ENCODE measurements at regions not wholly inside any gene's neighbourhood (a gene's known extent, or its start where the extent isn't known, plus 50 kb on each side); places are given as distances from the start of the nearest gene placed in this dataset.
"Not testable (repeated sequence)": the region's sequence is repeated elsewhere in the genome, so short reads cannot be mapped to it uniquely, and the experiment has no call there.

GRCh38 chr7:1301054-1301881, 68.6 kb downstream of the UNCX start:
- intact Hi-C loops (cut with micrococcal nuclease; ENCODE audit: unreplicated experiment), result no loop called here
- H3K27me3 ChIP-seq (ENCODE audit: insufficient read depth, low read depth), result peaks cover 94% of the 10 kb centered on the region

GRCh38 chr7:1301882-1302251, 69.2 kb downstream of the UNCX start:
- CTCF ChIA-PET, result no interaction called here

More at GRCh38 chr7:1301054-1301881, 68.6 kb downstream of the UNCX start:
- H3F3A ChIP-seq (ENCODE audit: insufficient read depth, low read depth), result no peaks in the 10 kb centered on the region
- POLR2A ChIA-PET (ENCODE audit: unreplicated experiment), result interaction anchor here (0.6 kb wide), 1 partner anchor 12 kb away, joined by 4 read pairs; no protein-coding TSS in a partner anchor
- TF ChIP-seq EZH2 (IDR thresholded peaks at IDR 0.05; ENCODE audit: low read depth), result no peak
- no peak for TF ChIP-seq CTCF (conservative IDR thresholded peaks at IDR 0.05)
- H4K20me1 ChIP-seq (ENCODE audit: insufficient read depth), result no peaks in the 10 kb centered on the region
- no peaks in the 10 kb centered on the region for H3K79me2 ChIP-seq (ENCODE audit: low read depth)
- CTCF ChIA-PET, result no interaction called here
- no peak overlapping the region for H2AFZ ChIP-seq
- H3K4me2 ChIP-seq, result no peak overlapping the region
- no peaks in the 10 kb centered on the region for H3K36me3 ChIP-seq (ENCODE audit: low read depth)
- no TSS peak for BruUV-seq (replicated peaks)
- no peak overlapping the region for H3K27ac ChIP-seq
- no peaks in the 10 kb centered on the region for H3K4me1 ChIP-seq (replicated peaks; ENCODE audit: insufficient read depth)
- no peak overlapping the region for H3K4me3 ChIP-seq
- DNase-seq, result no peak
- H3K9me2 ChIP-seq (ENCODE audit: insufficient read depth), result no peaks in the 10 kb centered on the region
- no peaks in the 10 kb centered on the region for H3K9me3 ChIP-seq (ENCODE audit: insufficient read depth, low read depth)

GRCh38 chr7:1302936-1303335, 70.3 kb downstream of the UNCX start:
- Histone ChIP-seq H2AFZ (no peak overlapping the region), H3K27me3 (ENCODE audit: insufficient read depth, low read depth) (peaks cover 92% of the 10 kb centered on the region), H3K4me2 (no peak overlapping the region), H3K9me2 (ENCODE audit: insufficient read depth) (no peaks in the 10 kb centered on the region), H3K9me3 (ENCODE audit: insufficient read depth, low read depth) (no peaks in the 10 kb centered on the region), H4K20me1 (ENCODE audit: insufficient read depth) (no peaks in the 10 kb centered on the region), H3K36me3 (ENCODE audit: low read depth) (no peaks in the 10 kb centered on the region), H3K4me3 (no peak overlapping the region), H3K27ac (no peak overlapping the region), H3K4me1 (replicated peaks; ENCODE audit: insufficient read depth) (no peaks in the 10 kb centered on the region), H3K79me2 (ENCODE audit: low read depth) (no peaks in the 10 kb centered on the region), H3F3A (ENCODE audit: insufficient read depth, low read depth) (no peaks in the 10 kb centered on the region)
- BruUV-seq (replicated peaks), result no TSS peak
- CTCF ChIA-PET, result no interaction called here
- no peak for TF ChIP-seq CTCF (conservative IDR thresholded peaks at IDR 0.05)
- TF ChIP-seq EZH2 (IDR thresholded peaks at IDR 0.05; ENCODE audit: low read depth), result no peak
- intact Hi-C loops (cut with micrococcal nuclease; ENCODE audit: unreplicated experiment), result no loop called here
- DNase-seq, result no peak
- POLR2A ChIA-PET (ENCODE audit: unreplicated experiment), result no interaction called here

More at GRCh38 chr7:1301882-1302251, 69.2 kb downstream of the UNCX start:
- intact Hi-C loops (cut with micrococcal nuclease; ENCODE audit: unreplicated experiment), result no loop called here
- Histone ChIP-seq H3F3A (ENCODE audit: insufficient read depth, low read depth) (no peaks in the 10 kb centered on the region), H2AFZ (no peak overlapping the region), H3K4me2 (no peak overlapping the region), H3K79me2 (ENCODE audit: low read depth) (no peaks in the 10 kb centered on the region), H3K9me2 (ENCODE audit: insufficient read depth) (no peaks in the 10 kb centered on the region), H3K4me3 (no peak overlapping the region), H3K4me1 (replicated peaks; ENCODE audit: insufficient read depth) (no peaks in the 10 kb centered on the region), H3K9me3 (ENCODE audit: insufficient read depth, low read depth) (no peaks in the 10 kb centered on the region), H3K27ac (no peak overlapping the region), H4K20me1 (ENCODE audit: insufficient read depth) (no peaks in the 10 kb centered on the region), H3K36me3 (ENCODE audit: low read depth) (no peaks in the 10 kb centered on the region), H3K27me3 (ENCODE audit: insufficient read depth, low read depth) (peaks cover 92% of the 10 kb centered on the region)
- no peak for DNase-seq
- no TSS peak for BruUV-seq (replicated peaks)
- TF ChIP-seq CTCF (conservative IDR thresholded peaks at IDR 0.05) (no peak), EZH2 (IDR thresholded peaks at IDR 0.05; ENCODE audit: low read depth) (no peak)
- POLR2A ChIA-PET (ENCODE audit: unreplicated experiment), result interaction anchor here (0.6 kb wide), 1 partner anchor 11 kb away, joined by 4 read pairs; no protein-coding TSS in a partner anchor

- peaks cover 92% of the 10 kb centered on the region for H3K27me3 ChIP-seq (ENCODE audit: insufficient read depth, low read depth)
- intact Hi-C loops (cut with micrococcal nuclease; ENCODE audit: unreplicated experiment); H3K4me3 ChIP-seq; POLR2A ChIA-PET (ENCODE audit: unreplicated experiment); H3K27ac ChIP-seq; H3K9me2 ChIP-seq (ENCODE audit: insufficient read depth); BruUV-seq (replicated peaks); H3K79me2 ChIP-seq (ENCODE audit: low read depth); H3K9me3 ChIP-seq (ENCODE audit: insufficient read depth, low read depth); H3K36me3 ChIP-seq (ENCODE audit: low read depth); H3K4me1 ChIP-seq (replicated peaks; ENCODE audit: insufficient read depth); H4K20me1 ChIP-seq (ENCODE audit: insufficient read depth); H2AFZ ChIP-seq; H3K4me2 ChIP-seq; DNase-seq; CTCF ChIA-PET; H3F3A ChIP-seq (ENCODE audit: insufficient read depth, low read depth): not testable (repeated sequence)
Observed at GRCh38 chr7:1304011-1304410, 71.3 kb downstream of the UNCX start.

Measured in PC-9 (cell line).